NT2/D1 (cell line): ENCODE measurements at regions not wholly inside any gene's neighbourhood (a gene's known extent, or its start where the extent isn't known, plus 50 kb on each side); places are given as distances from the start of the nearest gene placed in this dataset.

Source experiments
- YY1 ChIP-seq: IDR thresholded peaks from 2 replicates; pipeline ENCODE4 v1.6.1; 2011; ENCODE audit not compliant: insufficient read length, insufficient read depth
- ZNF274 ChIP-seq: IDR thresholded peaks from 2 replicates; pipeline ENCODE4 v1.6.1; 2011; ENCODE audit warnings: mild to moderate bottlenecking, low read depth, low read length

- TF ChIP-seq ZNF274 (no peak), YY1 (no peak)
These were observed 738.4 kb upstream of the RAG2 start for GRCh38 chr11:37336401-37336800.
